WTC11 (cell line): ENCODE measurements at regions not wholly inside any gene's neighbourhood (a gene's known extent, or its start where the extent isn't known, plus 50 kb on each side); places are given as distances from the start of the nearest gene placed in this dataset.
A peak's percentile ranks its signal among the peaks of the same experiment; 100 is the strongest.

ENCODE experiments used
- ATAC-seq: fragments of 200-7000 bp; cut with Tn5 transposase; 2 replicates; pipeline ENCODE4 v1.10.0; 2021; ENCODE audit warnings: mild to moderate bottlenecking, moderate library complexity
- CTCF ChIA-PET: fragments of 300-600 bp; sonication (Branson Sonifier 250); formaldehyde crosslinking; loops from one replicate; lab custom pipeline; 2021; ENCODE audit warnings: antibody characterized with exemption; lab: Charles Lee
- POLR2A ChIA-PET: fragments of 350-600 bp; sonication (Branson Sonifier 250); formaldehyde crosslinking; loops from one replicate; lab custom pipeline; 2021; ENCODE audit warnings: antibody characterized with exemption; lab: Charles Lee
- DNase-seq: peaks from one replicate; pipeline ENCODE4 v3.0.0; 2021; ENCODE audit warnings: low spot score
- H3K27ac Mint-ChIP-seq: 2 replicates; pipeline ENCODE4 v1.8.0; 2021; ENCODE audit warnings: mixed read lengths
- H3K27me3 Mint-ChIP-seq: 2 replicates; pipeline ENCODE4 v1.8.0; 2021; ENCODE audit warnings: low read depth, mild to moderate bottlenecking, moderate library complexity, mixed read lengths
- H3K36me3 Mint-ChIP-seq: 2 replicates; pipeline ENCODE4 v1.8.0; 2021; ENCODE audit warnings: mixed read lengths
- H3K4me1 Mint-ChIP-seq: 2 replicates; pipeline ENCODE4 v1.8.0; 2022; ENCODE audit warnings: mixed read lengths
- H3K4me3 Mint-ChIP-seq: 2 replicates; pipeline ENCODE4 v1.8.0; 2021; ENCODE audit warnings: mild to moderate bottlenecking, moderate library complexity, mixed read lengths
- H3K9me3 Mint-ChIP-seq: 2 replicates; pipeline ENCODE4 v1.8.0; 2021; ENCODE audit warnings: mixed read lengths
- AR ChIP-seq: fragments of 250-450 bp; sonication (Bioruptor Pico); IDR thresholded peaks from 2 replicates; pipeline ENCODE4 v1.9.0; 2021; ENCODE audit warnings: mild to moderate bottlenecking
- CREB1 ChIP-seq: sonication (generic); formaldehyde crosslinking; IDR thresholded peaks from 2 replicates; pipeline ENCODE4 v1.8.0; 2023; ENCODE audit warnings: mild to moderate bottlenecking, missing genetic modification reagents
- CREM ChIP-seq: sonication (generic); formaldehyde crosslinking; IDR thresholded peaks from 2 replicates; pipeline ENCODE4 v1.8.1; 2022; ENCODE audit warnings: mild to moderate bottlenecking, missing genetic modification reagents, moderate library complexity
- E2F5 ChIP-seq: sonication (generic); formaldehyde crosslinking; IDR thresholded peaks from 2 replicates; pipeline ENCODE4 v1.8.1; 2022; ENCODE audit warnings: mild to moderate bottlenecking, moderate library complexity, missing genetic modification reagents
- ELF4 ChIP-seq: sonication (generic); formaldehyde crosslinking; IDR thresholded peaks from 2 replicates; pipeline ENCODE4 v1.8.1; 2022; ENCODE audit warnings: low read depth, mild to moderate bottlenecking, moderate library complexity, missing genetic modification reagents
- ESRRA ChIP-seq: sonication (generic); formaldehyde crosslinking; IDR thresholded peaks from 2 replicates; pipeline ENCODE4 v1.8.1; 2022; ENCODE audit warnings: mild to moderate bottlenecking, missing genetic modification reagents, borderline replicate concordance
- FOXP4 ChIP-seq: sonication (generic); formaldehyde crosslinking; IDR thresholded peaks from 2 replicates; pipeline ENCODE4 v1.8.0; 2022; ENCODE audit warnings: mild to moderate bottlenecking, missing genetic modification reagents
- JAZF1 ChIP-seq: fragments of 250-450 bp; sonication (Bioruptor Pico); IDR thresholded peaks from 2 replicates; pipeline ENCODE4 v1.9.0; 2021; ENCODE audit warnings: moderate library complexity, mild to moderate bottlenecking, inconsistent platforms
- JUN ChIP-seq: sonication (generic); formaldehyde crosslinking; IDR thresholded peaks from 2 replicates; pipeline ENCODE4 v1.8.0; 2023; ENCODE audit warnings: mild to moderate bottlenecking, missing genetic modification reagents
- KAT7 ChIP-seq: sonication (generic); formaldehyde crosslinking; IDR thresholded peaks from 2 replicates; pipeline ENCODE4 v1.8.1; 2023; ENCODE audit warnings: missing genetic modification reagents, mild to moderate bottlenecking, borderline replicate concordance
- NFYB ChIP-seq: sonication (generic); formaldehyde crosslinking; conservative IDR thresholded peaks from 2 replicates; pipeline ENCODE4 v1.8.0; 2022; ENCODE audit warnings: low read depth, missing genetic modification reagents
- PRRX2 ChIP-seq: fragments of 250-450 bp; sonication (Bioruptor Pico); IDR thresholded peaks from 2 replicates; pipeline ENCODE4 v1.8.0; 2021; ENCODE audit warnings: mild to moderate bottlenecking
- SMAD4 ChIP-seq: sonication (generic); formaldehyde crosslinking; IDR thresholded peaks from 2 replicates; pipeline ENCODE4 v1.8.0; 2022; ENCODE audit warnings: mild to moderate bottlenecking, missing genetic modification reagents
- TP53 ChIP-seq: sonication (generic); formaldehyde crosslinking; IDR thresholded peaks from 2 replicates; pipeline ENCODE4 v1.8.1; 2023; ENCODE audit warnings: mild to moderate bottlenecking, missing genetic modification reagents
- ZBTB43 ChIP-seq: sonication (generic); formaldehyde crosslinking; IDR thresholded peaks from 2 replicates; pipeline ENCODE4 v1.8.1; 2023; ENCODE audit warnings: mild to moderate bottlenecking, missing genetic modification reagents
- ZNF425 ChIP-seq: fragments of 250-450 bp; sonication (Bioruptor Pico); conservative IDR thresholded peaks from 2 replicates; pipeline ENCODE4 v1.9.0; 2021; ENCODE audit warnings: mild to moderate bottlenecking
- ZNF532 ChIP-seq: fragments of 250-450 bp; sonication (Bioruptor Pico); IDR thresholded peaks from 2 replicates; pipeline ENCODE4 v1.9.0; 2021; ENCODE audit warnings: mild to moderate bottlenecking, borderline replicate concordance

- Mint-ChIP-seq H3K27ac (peak overlapping the region; percentile 3), H3K9me3 (peaks cover 16% of the 10 kb centered on the region), H3K36me3 (peaks cover 39% of the 10 kb centered on the region), H3K4me3 (no peak overlapping the region), H3K27me3 (no peaks in the 10 kb centered on the region), H3K4me1 (peaks cover 20% of the 10 kb centered on the region)
- ChIA-PET CTCF (no interaction called here), POLR2A (no interaction called here)
- no peak for DNase-seq
- ATAC-seq, result no peak
- TF ChIP-seq PRRX2 (no peak), JUN (CRISPR knock-in tag) (no peak), ZBTB43 (no peak), ZNF532 (no peak), ESRRA (CRISPR knock-in tag) (no peak), ELF4 (CRISPR knock-in tag) (no peak), SMAD4 (CRISPR knock-in tag) (no peak), NFYB (CRISPR knock-in tag) (no peak), ZNF425 (CRISPR knock-in tag) (no peak), JAZF1 (CRISPR knock-in tag) (no peak), E2F5 (CRISPR knock-in tag) (no peak)
Measured at GRCh38 chr7:126044662-126045061, 1115.0 kb upstream of the POT1 start.

- ChIA-PET CTCF (no interaction called here), POLR2A (no interaction called here)
- DNase-seq, result no peak
- peaks cover 38% of the 10 kb centered on the region for H3K4me1 Mint-ChIP-seq
- H3K36me3 Mint-ChIP-seq, result peaks cover 40% of the 10 kb centered on the region
- H3K27me3 Mint-ChIP-seq, result no peaks in the 10 kb centered on the region
- no peak overlapping the region for H3K27ac Mint-ChIP-seq
- TF ChIP-seq ZNF532 (no peak), FOXP4 (no peak), CREM (CRISPR knock-in tag) (no peak), KAT7 (CRISPR knock-in tag) (no peak), TP53 (no peak), CREB1 (CRISPR knock-in tag) (no peak), AR (CRISPR knock-in tag) (no peak)
- peak; percentile 60 for ATAC-seq
- H3K9me3 Mint-ChIP-seq, result peaks cover 4% of the 10 kb centered on the region; the same call in 1 of the 2 replicates
- no peak overlapping the region for H3K4me3 Mint-ChIP-seq
Measured at GRCh38 chr7:126041472-126041871, 1111.8 kb upstream of the POT1 start.
